Astrocyte of the cerebellum (primary cell): ENCODE measurements at regions not wholly inside any gene's neighbourhood (a gene's known extent, or its start where the extent isn't known, plus 50 kb on each side); places are given as distances from the start of the nearest gene placed in this dataset.

Source experiments
- DNase-seq: peaks from one replicate; pipeline ENCODE4 v3.0.0-alpha.2; 2011; ENCODE audit warnings: low read depth
- H3K4me3 ChIP-seq: 2 replicates; pipeline ENCODE4 v1.5.1; 2011; ENCODE audit warnings: mild to moderate bottlenecking, low read depth, low read length, moderate library complexity
- CTCF ChIP-seq: IDR thresholded peaks from 2 replicates; pipeline ENCODE4 v1.5.1; 2012; ENCODE audit warnings: low read length, low read depth, moderate library complexity, mild to moderate bottlenecking; ENCODE audit errors: missing control alignments
- in situ Hi-C: cut with HindIII; loops from 2 replicates; pipeline ENCODE4 v1.10.0; 2017; ENCODE audit warnings: low sequenced_read_pairs

GRCh38 chr7:41156268-41156667 lies 546.6 kb downstream of the INHBA start:
- H3K4me3 ChIP-seq = no peak overlapping the region
- in situ Hi-C loops = no loop called here
- DNase-seq = peak; percentile 22
- TF ChIP-seq CTCF = no peak

GRCh38 chr7:41153268-41153667 lies 549.6 kb downstream of the INHBA start:
- no peak for TF ChIP-seq CTCF
- no peak overlapping the region for H3K4me3 ChIP-seq
- no peak for DNase-seq
- in situ Hi-C loops = no loop called here

GRCh38 chr7:41152179-41152678 lies 550.7 kb downstream of the INHBA start:
- in situ Hi-C loops = no loop called here
- no peak for DNase-seq
- no peak overlapping the region for H3K4me3 ChIP-seq
- TF ChIP-seq CTCF = no peak

- in situ Hi-C loops = no loop called here
- DNase-seq = no peak
- TF ChIP-seq CTCF = no peak
- H3K4me3 ChIP-seq = no peak overlapping the region
Observed at GRCh38 chr7:41149576-41149975, 553.3 kb downstream of the INHBA start.

- in situ Hi-C loops = no loop called here
- H3K4me3 ChIP-seq = no peak overlapping the region
- DNase-seq = peak; percentile 74
- TF ChIP-seq CTCF = no peak
Observed at GRCh38 chr7:41148521-41148951, 554.4 kb downstream of the INHBA start.

GRCh38 chr7:41147606-41148485 lies 555.0 kb downstream of the INHBA start:
- in situ Hi-C loops = no loop called here
- no peak for TF ChIP-seq CTCF
- H3K4me3 ChIP-seq = no peak overlapping the region
- no peak for DNase-seq
